ENCODE measurements at regions not wholly inside any gene's neighbourhood (a gene's known extent, or its start where the extent isn't known, plus 50 kb on each side); places are given as distances from the start of the nearest gene placed in this dataset.

DNA sequence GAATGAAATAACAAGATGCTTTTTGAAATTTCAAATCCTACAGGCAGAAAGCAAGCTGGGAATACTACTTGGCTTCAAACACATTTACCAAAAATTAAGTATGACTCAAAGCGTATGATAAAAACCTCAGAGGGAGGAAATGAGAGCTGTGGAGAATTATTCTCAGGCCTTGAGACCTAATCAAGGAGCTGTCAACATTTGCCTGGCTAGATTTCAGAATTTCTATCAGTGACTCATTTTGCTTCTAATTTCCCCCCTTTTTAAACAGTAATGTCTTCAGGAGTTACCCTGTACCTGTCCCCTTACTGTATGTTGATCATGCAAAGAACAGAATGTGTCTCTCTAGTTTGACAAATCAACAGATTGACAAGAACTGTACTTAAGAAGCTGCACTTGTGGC, 1324.5 kb upstream of the DDX18 start (continued):
- no peak for TF ChIP-seq STAT6 (CRISPR knock-in tag; conservative IDR thresholded peaks at IDR 0.05; ENCODE audit: low read depth)

DNA sequence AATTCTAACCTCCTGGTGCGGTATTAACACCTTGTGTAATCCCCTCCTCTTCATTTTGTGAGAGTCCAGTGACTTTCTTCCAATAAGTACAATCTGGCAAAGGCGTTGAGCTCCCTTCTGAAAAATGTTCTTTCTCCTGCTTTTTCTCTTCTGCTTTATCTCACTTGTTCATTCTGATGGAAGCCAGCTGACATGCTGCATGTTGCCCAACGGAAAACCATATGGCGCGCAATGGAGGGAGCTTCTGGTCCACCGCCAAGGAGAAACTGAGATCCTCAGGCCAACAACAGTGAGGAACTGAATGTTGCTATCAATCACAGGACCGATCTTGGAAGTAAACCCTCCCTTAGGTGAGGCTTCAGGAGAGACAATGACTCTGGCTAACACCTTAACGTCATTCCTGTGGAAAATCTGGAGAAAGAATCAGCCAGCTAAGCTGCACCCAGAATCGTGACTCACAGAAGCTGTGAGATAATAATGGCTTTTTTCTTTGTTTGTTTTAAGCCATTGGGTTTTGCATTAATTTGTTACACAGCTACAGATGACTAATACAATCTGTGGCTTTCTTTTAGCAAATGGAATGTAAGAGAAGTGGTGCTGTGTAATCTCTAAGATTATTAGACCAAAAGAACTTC, 1323.9 kb upstream of the DDX18 start:
- Mint-ChIP-seq H3K4me1 (no peaks in the 10 kb centered on the region), H3K36me3 (peaks cover 22% of the 10 kb centered on the region), H3K27ac (no peak overlapping the region), H3K9me3 (peaks cover 74% of the 10 kb centered on the region), H3K27me3 (ENCODE audit: low read depth) (no peaks in the 10 kb centered on the region), H3K4me3 (no peak overlapping the region)
- no peak for ATAC-seq
- no peak for DNase-seq (ENCODE audit: low spot score)
- POLR2A ChIA-PET = no interaction called here
- TF ChIP-seq, protein P1, sequence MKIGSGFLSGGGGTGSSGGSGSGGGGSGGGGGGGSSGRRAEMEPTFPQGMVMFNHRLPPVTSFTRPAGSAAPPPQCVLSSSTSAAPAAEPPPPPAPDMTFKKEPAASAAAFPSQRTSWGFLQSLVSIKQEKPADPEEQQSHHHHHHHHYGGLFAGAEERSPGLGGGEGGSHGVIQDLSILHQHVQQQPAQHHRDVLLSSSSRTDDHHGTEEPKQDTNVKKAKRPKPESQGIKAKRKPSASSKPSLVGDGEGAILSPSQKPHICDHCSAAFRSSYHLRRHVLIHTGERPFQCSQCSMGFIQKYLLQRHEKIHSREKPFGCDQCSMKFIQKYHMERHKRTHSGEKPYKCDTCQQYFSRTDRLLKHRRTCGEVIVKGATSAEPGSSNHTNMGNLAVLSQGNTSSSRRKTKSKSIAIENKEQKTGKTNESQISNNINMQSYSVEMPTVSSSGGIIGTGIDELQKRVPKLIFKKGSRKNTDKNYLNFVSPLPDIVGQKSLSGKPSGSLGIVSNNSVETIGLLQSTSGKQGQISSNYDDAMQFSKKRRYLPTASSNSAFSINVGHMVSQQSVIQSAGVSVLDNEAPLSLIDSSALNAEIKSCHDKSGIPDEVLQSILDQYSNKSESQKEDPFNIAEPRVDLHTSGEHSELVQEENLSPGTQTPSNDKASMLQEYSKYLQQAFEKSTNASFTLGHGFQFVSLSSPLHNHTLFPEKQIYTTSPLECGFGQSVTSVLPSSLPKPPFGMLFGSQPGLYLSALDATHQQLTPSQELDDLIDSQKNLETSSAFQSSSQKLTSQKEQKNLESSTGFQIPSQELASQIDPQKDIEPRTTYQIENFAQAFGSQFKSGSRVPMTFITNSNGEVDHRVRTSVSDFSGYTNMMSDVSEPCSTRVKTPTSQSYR (CRISPR knock-in tag; IDR thresholded peaks at IDR 0.05) = no peak
- TF ChIP-seq ZNF219 (CRISPR knock-in tag; IDR thresholded peaks at IDR 0.05; ENCODE audit: borderline replicate concordance) (no peak), ZNF121 (CRISPR knock-in tag; IDR thresholded peaks at IDR 0.05) (no peak), IRF1 (CRISPR knock-in tag; IDR thresholded peaks at IDR 0.05) (no peak), RORB (CRISPR knock-in tag; IDR thresholded peaks at IDR 0.05) (no peak)
- CTCF ChIA-PET = no interaction called here

DNA sequence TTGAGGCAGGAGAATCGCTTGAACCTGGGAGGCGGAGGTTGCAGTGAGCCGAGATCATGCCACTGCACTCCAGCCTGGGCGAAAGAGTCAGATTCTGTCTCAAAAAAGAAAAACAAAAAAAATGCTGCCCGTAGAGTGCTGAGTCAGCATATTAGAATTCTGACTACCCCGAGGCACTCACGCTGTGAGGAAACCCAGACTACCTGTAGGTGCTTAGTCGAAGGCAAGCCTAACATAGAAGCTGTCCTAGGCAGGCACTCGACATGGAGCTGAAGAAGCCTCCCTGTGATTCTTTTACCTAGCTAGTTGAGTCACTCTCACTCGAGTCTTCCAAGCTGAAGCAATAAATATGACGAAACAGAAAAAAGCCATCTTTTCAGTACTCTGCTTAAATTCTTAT, 1323.2 kb upstream of the DDX18 start:
- ATAC-seq = no peak
- H3K27me3 Mint-ChIP-seq (ENCODE audit: low read depth) = no peaks in the 10 kb centered on the region
- H3K4me1 Mint-ChIP-seq = no peaks in the 10 kb centered on the region
- ChIA-PET CTCF (no interaction called here), POLR2A (no interaction called here)
- TF ChIP-seq PRRX2 (CRISPR knock-in tag; IDR thresholded peaks at IDR 0.05) = no peak
- no peak for TF ChIP-seq FOXK1 (CRISPR knock-in tag; IDR thresholded peaks at IDR 0.05)
- TF ChIP-seq AR (CRISPR knock-in tag; IDR thresholded peaks at IDR 0.05) = no peak
- no peak for TF ChIP-seq GABPB1 (CRISPR knock-in tag; IDR thresholded peaks at IDR 0.05)
- TF ChIP-seq, protein P2, sequence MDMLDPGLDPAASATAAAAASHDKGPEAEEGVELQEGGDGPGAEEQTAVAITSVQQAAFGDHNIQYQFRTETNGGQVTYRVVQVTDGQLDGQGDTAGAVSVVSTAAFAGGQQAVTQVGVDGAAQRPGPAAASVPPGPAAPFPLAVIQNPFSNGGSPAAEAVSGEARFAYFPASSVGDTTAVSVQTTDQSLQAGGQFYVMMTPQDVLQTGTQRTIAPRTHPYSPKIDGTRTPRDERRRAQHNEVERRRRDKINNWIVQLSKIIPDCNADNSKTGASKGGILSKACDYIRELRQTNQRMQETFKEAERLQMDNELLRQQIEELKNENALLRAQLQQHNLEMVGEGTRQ (CRISPR knock-in tag; IDR thresholded peaks at IDR 0.05) = no peak
- TF ChIP-seq, protein P3, sequence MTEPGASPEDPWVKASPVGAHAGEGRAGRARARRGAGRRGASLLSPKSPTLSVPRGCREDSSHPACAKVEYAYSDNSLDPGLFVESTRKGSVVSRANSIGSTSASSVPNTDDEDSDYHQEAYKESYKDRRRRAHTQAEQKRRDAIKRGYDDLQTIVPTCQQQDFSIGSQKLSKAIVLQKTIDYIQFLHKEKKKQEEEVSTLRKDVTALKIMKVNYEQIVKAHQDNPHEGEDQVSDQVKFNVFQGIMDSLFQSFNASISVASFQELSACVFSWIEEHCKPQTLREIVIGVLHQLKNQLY (CRISPR knock-in tag; IDR thresholded peaks at IDR 0.05) = no peak
- TF ChIP-seq JAZF1 (CRISPR knock-in tag; IDR thresholded peaks at IDR 0.05) = no peak
- no peak for TF ChIP-seq CREB1 (CRISPR knock-in tag; IDR thresholded peaks at IDR 0.05)
- TF ChIP-seq, protein P1 (CRISPR knock-in tag; IDR thresholded peaks at IDR 0.05) = no peak
- TF ChIP-seq ZNF121 (CRISPR knock-in tag; IDR thresholded peaks at IDR 0.05) = no peak
- no peak for DNase-seq (ENCODE audit: low spot score)
- H3K9me3 Mint-ChIP-seq = peaks cover 73% of the 10 kb centered on the region
- no peak overlapping the region for H3K27ac Mint-ChIP-seq
- peaks cover 15% of the 10 kb centered on the region for H3K36me3 Mint-ChIP-seq
- H3K4me3 Mint-ChIP-seq = no peak overlapping the region
